GM18499 (cell line): ENCODE measurements at regions not wholly inside any gene's neighbourhood (a gene's known extent, or its start where the extent isn't known, plus 50 kb on each side); places are given as distances from the start of the nearest gene placed in this dataset.

Experiments
- ATAC-seq: cut with Tn5 transposase; IDR thresholded peaks from one replicate; pipeline ENCODE4 v1.9.1; 2021; ENCODE audit warnings: moderate number of reproducible peaks; ENCODE audit not compliant: insufficient read depth, unreplicated experiment

DNA sequence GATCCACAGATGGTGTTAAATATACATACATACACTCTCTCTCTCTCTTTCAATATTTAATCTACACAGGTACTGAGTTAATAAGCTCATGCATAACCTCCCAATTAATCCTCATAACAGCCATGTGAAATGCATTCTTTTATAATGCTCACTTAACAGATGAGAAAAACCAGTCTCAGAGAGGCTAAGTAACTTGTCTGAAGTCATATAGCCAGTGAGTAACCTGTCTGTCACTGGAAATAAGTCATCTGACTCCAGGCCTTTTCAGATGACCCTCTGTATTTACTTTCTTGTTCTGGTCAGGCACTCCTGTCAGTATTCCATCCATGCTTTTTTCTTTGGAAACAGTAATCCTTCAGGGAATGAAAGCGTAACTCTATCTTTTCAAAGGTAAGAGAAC lies 594.0 kb upstream of the TENM4 start:
- no peak for ATAC-seq

DNA sequence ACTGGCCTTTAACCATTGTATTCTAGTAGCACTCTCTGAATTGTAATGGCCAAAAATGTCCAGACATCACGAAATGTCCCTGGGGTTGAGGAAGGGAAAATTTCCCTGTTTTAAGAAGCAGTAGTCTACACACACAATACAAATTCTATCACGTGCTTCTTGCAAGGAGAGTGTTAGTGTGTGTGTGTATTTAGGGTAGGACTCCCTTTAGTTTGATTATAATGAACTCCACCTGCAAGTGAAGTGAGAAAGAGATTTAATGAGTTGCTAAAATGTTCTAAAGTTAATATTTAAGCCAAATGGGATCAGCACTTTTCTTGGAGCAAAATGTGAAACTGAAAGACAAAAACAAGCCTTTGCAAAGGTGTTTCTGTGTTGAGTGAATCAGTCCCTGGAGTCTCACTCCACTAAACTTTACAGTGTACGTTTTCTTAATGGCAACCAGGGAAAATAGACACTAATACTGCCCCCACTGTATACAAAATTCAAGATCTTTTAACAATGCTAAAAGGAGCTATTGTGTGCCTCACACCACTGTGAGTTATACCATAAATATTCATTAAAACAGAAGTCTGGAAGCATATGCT lies 590.3 kb upstream of the TENM4 start:
- ATAC-seq, result no peak

DNA sequence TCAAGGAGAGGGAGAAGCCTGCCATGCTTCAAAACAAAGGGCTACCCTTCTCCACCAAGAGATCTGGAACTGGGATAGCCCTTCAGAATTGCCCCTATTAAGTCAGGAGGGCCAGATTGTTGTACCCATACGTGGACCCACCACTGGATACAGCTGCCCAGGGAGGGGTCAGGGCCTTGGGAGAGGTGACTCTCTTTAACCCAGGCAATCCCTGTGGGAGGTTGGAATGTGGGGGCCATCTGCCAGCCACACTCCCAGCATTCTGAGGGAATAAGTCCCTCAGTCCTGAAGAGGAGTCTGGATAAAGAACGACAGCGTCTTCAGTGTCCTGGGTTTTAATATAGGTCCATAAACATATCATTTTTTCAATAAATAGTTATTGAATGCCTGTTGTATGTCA lies 588.2 kb upstream of the TENM4 start:
- no peak for ATAC-seq

DNA sequence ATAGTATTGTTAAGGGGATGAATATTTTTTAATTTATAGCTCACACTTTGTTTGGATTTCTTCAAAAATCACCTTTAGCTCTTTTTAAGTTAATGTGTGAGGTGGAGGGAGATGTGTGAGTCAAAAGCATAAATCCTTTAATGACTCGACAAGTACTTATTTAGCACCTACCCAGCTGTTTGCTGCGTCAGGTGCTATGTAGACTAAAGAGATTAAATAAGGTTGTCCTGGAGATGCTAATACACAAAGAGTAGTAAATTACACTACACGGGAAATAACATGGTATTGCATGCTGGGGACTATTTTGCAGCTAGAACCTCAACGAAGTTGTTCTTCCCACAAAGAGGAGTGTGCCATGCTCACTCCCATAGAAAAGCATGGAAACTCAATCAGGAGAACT lies 583.3 kb upstream of the TENM4 start:
- no peak for ATAC-seq

- ATAC-seq, result no peak
These were observed 582.6 kb upstream of the TENM4 start for GRCh38 chr11:80023386-80023785.

DNA sequence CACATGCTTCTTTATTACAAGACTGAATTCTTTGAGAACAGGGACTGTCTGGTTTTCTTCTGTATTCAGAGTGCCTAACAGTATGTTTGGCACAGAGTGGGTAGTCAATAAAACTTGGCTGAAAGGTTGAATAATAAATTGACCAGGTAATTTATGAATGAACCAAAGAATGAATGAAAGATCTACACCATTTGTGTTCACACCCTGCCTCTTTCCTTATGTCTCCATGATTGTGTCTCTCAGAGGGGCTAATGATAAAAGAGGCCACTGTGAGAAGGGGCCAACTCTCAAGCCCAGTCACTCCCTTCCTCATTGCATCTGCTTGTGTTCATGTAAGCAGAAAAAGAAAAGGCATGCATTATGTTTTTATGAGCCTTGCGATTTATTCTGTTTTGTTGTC lies 569.7 kb upstream of the TENM4 start:
- no peak for ATAC-seq

- ATAC-seq, result no peak
These were observed 568.3 kb upstream of the TENM4 start for GRCh38 chr11:80009081-80009480.

GRCh38 chr11:80007616-80008015 lies 566.8 kb upstream of the TENM4 start:
- no peak for ATAC-seq

- no peak for ATAC-seq
These were observed 549.3 kb upstream of the TENM4 start for GRCh38 chr11:79990141-79990540.

DNA sequence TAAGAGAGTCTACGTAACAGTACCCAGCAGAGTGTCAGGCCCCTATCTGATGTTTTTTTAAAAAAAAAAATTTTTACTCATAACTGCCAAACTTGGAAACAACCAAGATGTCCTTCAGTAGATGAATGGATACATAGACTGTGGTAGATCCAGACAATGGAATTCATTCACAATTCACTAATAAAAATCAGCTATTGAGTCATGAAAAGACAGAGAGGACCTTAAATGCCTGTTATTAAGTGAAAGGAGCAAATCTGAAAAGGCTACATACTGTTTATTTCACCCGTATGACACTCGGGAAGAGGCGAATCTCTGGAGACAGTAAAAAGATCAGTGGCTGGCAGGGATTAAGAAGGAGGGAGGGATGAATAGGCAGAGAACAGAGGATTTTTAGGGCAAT lies 541.4 kb upstream of the TENM4 start:
- ATAC-seq, result no peak

- ATAC-seq, result no peak
These were observed 540.1 kb upstream of the TENM4 start for GRCh38 chr11:79980916-79981315.

DNA sequence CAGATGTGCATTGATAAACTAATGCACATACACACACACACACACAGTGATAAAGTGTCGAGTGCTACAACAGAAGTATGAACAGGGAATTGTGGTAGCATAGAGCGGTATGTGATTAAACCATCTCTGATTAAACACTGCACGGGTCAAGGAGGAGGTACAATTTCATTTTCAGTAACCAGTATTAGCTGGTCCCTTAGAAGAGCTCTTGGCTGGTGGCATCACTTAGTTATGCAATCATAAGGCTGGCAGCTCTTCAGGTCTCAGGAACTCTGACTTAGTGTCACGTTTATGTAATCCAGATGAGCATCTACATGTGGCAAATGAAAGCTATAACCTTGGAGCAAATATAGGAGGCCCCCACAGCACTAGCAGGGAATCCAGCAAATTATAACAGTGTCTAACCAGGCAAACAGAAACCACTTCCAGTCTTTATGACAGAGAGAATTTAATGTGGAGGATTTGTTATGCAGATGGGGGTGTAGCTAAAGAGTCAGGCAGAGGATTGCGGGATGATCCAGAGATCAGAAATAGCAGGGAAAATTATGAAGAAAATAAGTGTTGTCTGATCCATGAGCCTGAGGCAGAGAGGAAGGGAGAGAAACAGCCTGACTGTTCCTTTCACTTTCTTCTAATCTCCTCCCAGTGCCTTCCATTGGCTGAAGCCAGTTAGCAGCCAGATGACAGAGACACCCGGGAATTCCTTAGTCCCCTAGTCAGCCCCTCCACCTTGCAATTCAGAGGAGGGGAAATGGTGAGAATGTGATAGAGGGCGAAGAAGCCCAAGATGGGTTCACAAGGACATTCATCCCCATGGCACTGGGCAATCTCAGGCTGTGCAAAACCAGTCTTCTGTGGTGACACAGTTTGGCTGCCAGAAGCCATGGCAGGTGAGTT lies 533.1 kb upstream of the TENM4 start:
- no peak for ATAC-seq

GRCh38 chr11:79971255-79971654 lies 530.4 kb upstream of the TENM4 start:
- ATAC-seq, result no peak

GRCh38 chr11:79966592-79966991 lies 525.8 kb upstream of the TENM4 start:
- no peak for ATAC-seq

- ATAC-seq, result no peak
These were observed 523.2 kb upstream of the TENM4 start for GRCh38 chr11:79963856-79964645.

DNA sequence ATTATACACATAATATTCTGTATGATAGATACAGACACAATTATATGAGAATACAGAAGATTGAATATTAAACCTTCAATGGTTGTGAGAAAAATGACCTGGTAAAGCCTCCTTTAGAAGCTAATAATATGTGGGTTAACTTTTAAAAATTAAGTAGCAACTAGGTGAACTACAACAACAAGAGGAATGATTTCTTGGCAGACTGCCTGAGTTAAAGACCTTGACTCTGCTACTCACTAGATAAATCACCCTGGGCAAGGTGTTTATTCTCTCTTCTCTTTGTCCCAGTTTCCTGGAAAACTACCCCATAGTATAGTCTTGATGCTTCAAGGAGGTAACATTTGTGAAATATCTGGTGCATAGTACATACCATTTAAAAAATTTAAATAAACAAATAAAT lies 519.6 kb upstream of the TENM4 start:
- ATAC-seq, result no peak

- no peak for ATAC-seq
These were observed 518.5 kb upstream of the TENM4 start for GRCh38 chr11:79959318-79959717.

DNA sequence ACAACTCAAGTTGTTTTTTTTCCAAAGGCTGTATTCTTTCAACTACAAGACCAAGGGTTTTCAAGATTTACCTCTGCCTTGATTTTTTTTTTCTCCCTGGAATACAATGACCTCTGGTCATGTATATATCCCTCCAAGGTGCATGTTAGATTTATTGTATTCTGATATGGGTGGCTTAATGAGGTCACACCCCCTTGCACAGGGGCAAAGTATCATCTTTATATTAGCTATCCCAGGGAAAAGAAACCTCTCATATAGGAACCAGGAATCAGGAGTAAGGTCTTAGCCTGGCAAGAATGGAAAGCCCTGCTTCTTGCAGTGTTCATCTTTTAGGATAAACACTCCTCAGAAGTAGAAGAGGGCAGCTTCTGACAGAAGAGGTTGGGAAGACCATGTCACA lies 516.9 kb upstream of the TENM4 start:
- ATAC-seq, result no peak

GRCh38 chr11:79956061-79956460 lies 515.2 kb upstream of the TENM4 start:
- ATAC-seq, result no peak

DNA sequence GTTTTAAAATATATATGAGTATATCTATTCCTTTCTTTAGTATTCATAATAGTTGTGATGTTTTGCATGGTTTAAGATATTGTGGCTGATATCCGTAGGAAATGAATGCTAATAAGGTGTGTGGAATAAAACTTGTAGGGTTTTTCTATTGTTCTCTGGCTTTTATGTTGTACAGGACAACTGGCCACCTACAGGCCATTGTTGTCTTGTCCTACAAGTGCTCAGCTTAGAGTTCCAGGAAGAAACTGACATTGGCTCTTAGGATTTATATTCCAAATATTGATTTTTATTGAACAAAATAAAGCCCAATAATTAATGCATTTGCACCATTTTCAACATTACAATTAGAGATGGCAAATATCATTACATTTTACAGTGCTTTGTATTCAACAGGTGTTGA lies 512.8 kb upstream of the TENM4 start:
- ATAC-seq, result no peak

DNA sequence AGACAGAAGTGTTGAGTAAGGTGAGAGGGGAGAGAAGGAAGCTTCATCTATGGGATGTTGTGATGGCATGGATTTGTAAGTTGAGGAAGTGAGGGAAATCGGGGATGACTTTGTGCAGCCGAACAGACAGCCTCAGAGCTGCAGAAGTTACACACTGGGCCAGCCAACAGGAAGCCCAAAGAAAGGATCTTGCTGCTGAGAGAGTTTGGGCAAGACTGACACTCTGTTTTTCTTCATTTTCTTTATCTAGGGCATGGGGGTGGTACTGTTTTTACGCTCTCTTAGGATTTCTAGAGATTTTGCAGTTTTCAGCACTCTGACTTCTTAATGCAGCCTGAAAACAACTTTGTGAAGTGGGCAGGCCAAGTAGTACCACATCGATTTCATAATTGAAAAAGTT lies 509.9 kb upstream of the TENM4 start:
- no peak for ATAC-seq
